Fibroblast of lung (primary cell): ENCODE measurements at regions not wholly inside any gene's neighbourhood (a gene's known extent, or its start where the extent isn't known, plus 50 kb on each side); places are given as distances from the start of the nearest gene placed in this dataset.

ENCODE experiments used
- DNase-seq, 2 donors: peaks; one replicate each; pipeline versions ENCODE4 v3.0.0 to v3.0.0-alpha.2; 2010; ENCODE audit warnings: low read depth in 2 of 2
- H2AFZ ChIP-seq: 2 replicates; pipeline ENCODE4 v1.5.1; 2012; ENCODE audit warnings: low read length, control low read depth, inconsistent platforms
- H3K27ac ChIP-seq: 2 replicates; pipeline ENCODE4 v1.5.1; 2011; ENCODE audit warnings: low read length, control low read depth; ENCODE audit not compliant: insufficient read depth
- H3K27me3 ChIP-seq: 2 replicates; pipeline ENCODE4 v1.5.1; 2011; ENCODE audit warnings: mild to moderate bottlenecking, low read length; ENCODE audit not compliant: control insufficient read depth, insufficient read depth
- H3K36me3 ChIP-seq: 2 replicates; pipeline ENCODE4 v1.5.1; 2011; ENCODE audit warnings: low read length; ENCODE audit not compliant: control insufficient read depth, insufficient read depth
- H3K4me1 ChIP-seq: 2 replicates; pipeline ENCODE4 v1.5.1; 2011; ENCODE audit warnings: low read length; ENCODE audit not compliant: control insufficient read depth, insufficient read depth; ENCODE audit errors: extremely low read depth
- H3K4me2 ChIP-seq: 2 replicates; pipeline ENCODE4 v1.5.1; 2011; ENCODE audit warnings: low read length, control low read depth; ENCODE audit not compliant: insufficient read depth; ENCODE audit errors: extremely low read depth
- H3K4me3 ChIP-seq, 4 experiments: fragments of 200-600 bp in 1 of 4; sonication (generic) in 1 of 4; replicated peaks in 1 of 4; 2 replicates each; pipeline ENCODE4 v1.5.1; 2011 to 2016; ENCODE audit warnings: low read length in 4 of 4, low read depth in 3 of 4, mild to moderate bottlenecking in 3 of 4, control low read depth in 2 of 4, inconsistent platforms in 1 of 4, mixed read lengths in 1 of 4; ENCODE audit not compliant: insufficient read depth in 1 of 4; ENCODE audit errors: control extremely low read depth in 1 of 4
- H3K79me2 ChIP-seq: 2 replicates; pipeline ENCODE4 v1.5.1; 2012; ENCODE audit warnings: mild to moderate bottlenecking, low read length, inconsistent platforms; ENCODE audit not compliant: control insufficient read depth, insufficient read depth
- H3K9ac ChIP-seq: 2 replicates; pipeline ENCODE4 v1.5.1; 2011; ENCODE audit warnings: mild to moderate bottlenecking, low read length, control low read depth; ENCODE audit not compliant: insufficient read depth
- H3K9me3 ChIP-seq: 2 replicates; pipeline ENCODE4 v1.5.1; 2012; ENCODE audit warnings: low read depth, low read length; ENCODE audit not compliant: control insufficient read depth, insufficient read depth
- H4K20me1 ChIP-seq: 2 replicates; pipeline ENCODE4 v1.5.1; 2011; ENCODE audit warnings: low read length; ENCODE audit not compliant: control insufficient read depth, insufficient read depth; ENCODE audit errors: extremely low read depth
- CTCF ChIP-seq, 2 donors: IDR thresholded peaks in 1 of 2; conservative IDR thresholded peaks in 1 of 2; 1 replicate in 1 of 2; 2 replicates in 1 of 2; pipeline ENCODE4 v1.5.1; 2011 to 2012; ENCODE audit warnings: low read length in 2 of 2, control low read depth in 1 of 2, inconsistent platforms in 1 of 2, low read depth in 1 of 2, mild to moderate bottlenecking in 1 of 2
- EZH2 ChIP-seq: IDR thresholded peaks from 2 replicates; pipeline ENCODE4 v1.5.1; 2012; ENCODE audit warnings: low read length, control low read depth, mild to moderate bottlenecking; ENCODE audit errors: missing control alignments

GRCh38 chr7:18194616-18195015 is 167.0 kb upstream of the PRPS1L1 start:
- no peaks in the 10 kb centered on the region for H3K4me1 ChIP-seq
- no peak overlapping the region for H3K4me2 ChIP-seq
- DNase-seq = no peak
- H4K20me1 ChIP-seq = no peaks in the 10 kb centered on the region
- no peaks in the 10 kb centered on the region for H3K36me3 ChIP-seq
- TF ChIP-seq CTCF (conservative IDR thresholded peaks at IDR 0.05 in 1 of 2, IDR thresholded peaks at IDR 0.05 in 1 of 2; ENCODE audit: low read depth in 1 of 2, low read length in 2 of 2) (no peak), EZH2 (no peak)
- H3K9me3 ChIP-seq = no peaks in the 10 kb centered on the region
- H3K27me3 ChIP-seq = no peaks in the 10 kb centered on the region
- H3K79me2 ChIP-seq = no peaks in the 10 kb centered on the region
- H3K9ac ChIP-seq = no peak overlapping the region
- H2AFZ ChIP-seq = no peak overlapping the region
- H3K4me3 ChIP-seq = no peak overlapping the region
- H3K27ac ChIP-seq = no peak overlapping the region

GRCh38 chr7:18196638-18197037 is 169.0 kb upstream of the PRPS1L1 start:
- Histone ChIP-seq H3K27ac (no peak overlapping the region), H3K36me3 (no peaks in the 10 kb centered on the region), H3K4me1 (no peaks in the 10 kb centered on the region), H2AFZ (no peak overlapping the region), H3K79me2 (no peaks in the 10 kb centered on the region), H3K9me3 (no peaks in the 10 kb centered on the region), H3K27me3 (no peaks in the 10 kb centered on the region), H3K9ac (no peak overlapping the region), H3K4me3 (no peak overlapping the region), H3K4me2 (no peak overlapping the region), H4K20me1 (no peaks in the 10 kb centered on the region)
- no peak for DNase-seq
- no peak for TF ChIP-seq EZH2
- no peak for TF ChIP-seq CTCF (conservative IDR thresholded peaks at IDR 0.05 in 1 of 2, IDR thresholded peaks at IDR 0.05 in 1 of 2; ENCODE audit: low read depth in 1 of 2, low read length in 2 of 2)

GRCh38 chr7:18198868-18199267 is 171.2 kb upstream of the PRPS1L1 start:
- Histone ChIP-seq H3K36me3 (no peaks in the 10 kb centered on the region), H3K9me3 (no peaks in the 10 kb centered on the region), H3K79me2 (no peaks in the 10 kb centered on the region), H3K4me1 (no peaks in the 10 kb centered on the region), H3K4me3 (no peak overlapping the region), H3K9ac (no peak overlapping the region), H2AFZ (no peak overlapping the region), H4K20me1 (no peaks in the 10 kb centered on the region), H3K27ac (no peak overlapping the region), H3K4me2 (no peak overlapping the region), H3K27me3 (no peaks in the 10 kb centered on the region)
- no peak for TF ChIP-seq CTCF (conservative IDR thresholded peaks at IDR 0.05 in 1 of 2, IDR thresholded peaks at IDR 0.05 in 1 of 2; ENCODE audit: low read depth in 1 of 2, low read length in 2 of 2)
- no peak for TF ChIP-seq EZH2
- no peak for DNase-seq
